ENCODE measurements at regions not wholly inside any gene's neighbourhood (a gene's known extent, or its start where the extent isn't known, plus 50 kb on each side); places are given as distances from the start of the nearest gene placed in this dataset.

GRCh38 chr3:118098827-118099226, 935.8 kb downstream of the IGSF11 start:
- ChIA-PET POLR2A (no interaction called here), CTCF (ENCODE audit: low intra/inter-chr PET ratio) (no interaction called here)
- H3K27ac ChIP-seq (ENCODE audit: extremely low read depth, low read depth, low read length) = no peak overlapping the region
- H3K4me2 ChIP-seq (ENCODE audit: insufficient read depth, low read length) = no peak overlapping the region
- DNase-seq (ENCODE audit: extremely low read depth in 1 of 4, low spot score in 3 of 4) (no peak), ATAC-seq (no peak), FAIRE-seq (no peak)
- H3K9me1 ChIP-seq (ENCODE audit: control insufficient read depth, insufficient read depth, low read length) = no peaks in the 10 kb centered on the region
- intact Hi-C loops (cut with micrococcal nuclease) = no loop called here
- WGBS (ENCODE audit: insufficient coverage, low coverage, missing lambda C conversion rate) = 0% methylated on average over 1 of the region's 1 CpG
- TF ChIP-seq BMI1 (IDR thresholded peaks at IDR 0.05; ENCODE audit: low read length) (no peak), SRSF3 (IDR thresholded peaks at IDR 0.05; ENCODE audit: insufficient read depth, low read length) (no peak), ZNF24 (IDR thresholded peaks at IDR 0.05) (no peak), CBFB (CRISPR knock-in tag; IDR thresholded peaks at IDR 0.05) (no peak), SNAPC5 (CRISPR knock-in tag; IDR thresholded peaks at IDR 0.05) (no peak), TCFL5 (CRISPR knock-in tag; conservative IDR thresholded peaks at IDR 0.05) (no peak), USF1 (CRISPR knock-in tag; IDR thresholded peaks at IDR 0.05) (no peak), HDAC1 (IDR thresholded peaks at IDR 0.05) (no peak), ELF1 (tag; IDR thresholded peaks at IDR 0.05) (no peak), MTA2 (IDR thresholded peaks at IDR 0.05; ENCODE audit: low read depth) (no peak), KLF10 (CRISPR knock-in tag; IDR thresholded peaks at IDR 0.05) (no peak), ZNF583 (CRISPR knock-in tag; IDR thresholded peaks at IDR 0.05) (no peak), SMARCC2 (IDR thresholded peaks at IDR 0.05; ENCODE audit: low read depth) (no peak), NFIX (CRISPR knock-in tag; IDR thresholded peaks at IDR 0.05; ENCODE audit: low read depth) (no peak)
- no peak overlapping the region for H3K4me3 ChIP-seq
- no peaks in the 10 kb centered on the region for H3K79me2 ChIP-seq (ENCODE audit: control insufficient read depth, insufficient read depth, low read length)
- no peaks in the 10 kb centered on the region for H3K9me3 ChIP-seq (replicated peaks; ENCODE audit: control insufficient read depth, insufficient read depth, low read depth, low read length)
- H3K9ac ChIP-seq (ENCODE audit: insufficient read depth in 1 of 2, low read depth in 2 of 2, low read length in 2 of 2) = no peak overlapping the region
- in situ Hi-C loops (cut with MboI) = no loop called here
- no peaks in the 10 kb centered on the region for H3K36me3 ChIP-seq (ENCODE audit: control insufficient read depth, insufficient read depth, low read length)
- H4K20me1 ChIP-seq (replicated peaks; ENCODE audit: control insufficient read depth, insufficient read depth, low read length) = no peaks in the 10 kb centered on the region
- no peak overlapping the region for H2AFZ ChIP-seq (ENCODE audit: low read depth, low read length)
- H3K4me1 ChIP-seq (replicated peaks in 1 of 2; ENCODE audit: control insufficient read depth in 2 of 2, insufficient read depth in 2 of 2, low read length in 2 of 2) = no peaks in the 10 kb centered on the region
- no TSS peak for BruUV-seq (replicated peaks)
- H3K27me3 ChIP-seq (ENCODE audit: control insufficient read depth in 2 of 2, insufficient read depth in 2 of 2, low read length in 2 of 2) = no peaks in the 10 kb centered on the region

Measured in K562 (cell line).